SJSA1 (cell line): ENCODE measurements at regions not wholly inside any gene's neighbourhood (a gene's known extent, or its start where the extent isn't known, plus 50 kb on each side); places are given as distances from the start of the nearest gene placed in this dataset.

Experiments used
- DNase-seq, 2 experiments: peaks; one replicate each; pipeline ENCODE4 v3.0.0-alpha.2; 2015 to 2020; ENCODE audit warnings: low spot score in 2 of 2, low read depth in 1 of 2
- H3K27ac ChIP-seq: fragments of 250-450 bp; sonication (Bioruptor Pico); 2 replicates; pipeline ENCODE4 v1.5.1; 2020; ENCODE audit warnings: mild to moderate bottlenecking, moderate library complexity
- H3K27me3 ChIP-seq: fragments of 250-450 bp; sonication (Bioruptor Pico); replicated peaks from 2 replicates; pipeline ENCODE4 v1.5.1; 2020; ENCODE audit warnings: mild to moderate bottlenecking, moderate library complexity
- H3K36me3 ChIP-seq: fragments of 250-450 bp; sonication (Bioruptor Pico); 2 replicates; pipeline ENCODE4 v1.5.1; 2020; ENCODE audit warnings: mild to moderate bottlenecking
- H3K4me1 ChIP-seq: fragments of 250-450 bp; sonication (Bioruptor Pico); replicated peaks from 2 replicates; pipeline ENCODE4 v1.6.1; 2021; ENCODE audit warnings: mild to moderate bottlenecking
- H3K4me3 ChIP-seq: fragments of 250-450 bp; sonication (Bioruptor Pico); 2 replicates; pipeline ENCODE4 v1.5.1; 2020; ENCODE audit warnings: mild to moderate bottlenecking
- H3K9me3 ChIP-seq: fragments of 250-450 bp; sonication (Bioruptor Pico); replicated peaks from 2 replicates; pipeline ENCODE4 v1.5.1; 2020; ENCODE audit warnings: mild to moderate bottlenecking

DNA sequence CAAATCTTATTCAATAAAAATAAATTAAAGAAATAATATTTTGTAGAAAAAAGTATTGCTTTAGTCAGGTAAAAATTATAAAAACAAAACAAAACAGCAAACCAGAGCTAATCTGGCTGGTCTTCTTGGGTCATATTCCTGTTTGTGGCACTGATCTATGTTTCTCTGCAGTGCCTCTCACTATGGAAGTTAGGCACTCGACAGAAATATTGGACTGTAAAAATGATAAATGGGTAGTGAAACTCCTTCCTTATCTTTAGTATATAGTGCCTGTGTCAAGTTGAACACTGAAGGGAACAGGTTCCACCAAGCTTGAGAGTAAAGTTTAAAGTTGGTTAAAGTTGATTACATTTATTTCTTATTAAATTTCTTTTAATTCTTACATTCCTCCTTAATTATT, 1195.6 kb upstream of the GBE1 start:
- H3K9me3 ChIP-seq: 0 out of 2 replicates have a peak, but pooled peaks cover 3% of the 10 kb centered on the region
- DNase-seq: no peak

DNA sequence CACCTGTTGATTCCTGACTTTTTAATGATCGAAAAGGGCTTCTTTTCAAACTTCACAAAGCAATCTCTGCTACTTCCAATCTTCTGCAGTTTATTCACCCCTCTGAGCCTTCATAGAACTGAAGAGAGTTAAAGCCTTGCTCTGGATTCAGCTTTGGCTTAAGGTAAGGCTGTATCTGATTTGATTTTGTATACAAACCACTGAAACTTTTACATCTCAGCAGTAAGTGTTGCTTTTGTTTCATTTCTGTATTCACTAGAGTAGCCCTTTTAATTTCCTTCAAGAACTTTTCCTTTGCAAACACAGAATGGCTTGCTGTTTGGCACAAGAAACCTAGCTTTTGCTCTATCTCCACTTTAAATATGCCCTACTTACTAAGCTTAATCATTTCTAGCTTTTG, 1193.0 kb upstream of the GBE1 start:
- H3K4me1 ChIP-seq: no peaks in the 10 kb centered on the region
- H3K9me3 ChIP-seq: 0 out of 2 replicates have a peak, but pooled peaks cover 3% of the 10 kb centered on the region
- no peak for DNase-seq

More for the DNA sequence above, 1195.6 kb upstream of the GBE1 start:
- H3K36me3 ChIP-seq: no peaks in the 10 kb centered on the region
- no peaks in the 10 kb centered on the region for H3K4me1 ChIP-seq
- no peaks in the 10 kb centered on the region for H3K27me3 ChIP-seq
- no peak overlapping the region for H3K27ac ChIP-seq
- no peak overlapping the region for H3K4me3 ChIP-seq

DNA sequence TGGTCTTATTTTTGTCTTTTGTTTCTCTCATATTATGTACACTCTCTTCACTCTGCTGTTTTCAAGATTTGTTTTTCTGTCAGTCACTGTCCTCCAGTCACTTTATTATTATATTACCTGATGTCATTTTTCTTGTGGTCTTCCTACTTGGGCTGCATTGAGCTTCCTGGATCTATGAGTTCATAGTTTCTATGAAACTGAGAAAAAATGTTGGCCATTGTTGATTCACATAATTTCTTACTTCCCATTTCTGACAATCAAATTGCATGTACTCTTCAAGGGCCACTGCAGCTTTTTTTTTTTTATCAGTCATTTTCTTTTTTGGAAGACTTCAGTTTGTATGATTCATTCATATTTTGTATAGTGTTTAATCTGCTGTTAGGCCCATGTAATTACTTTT, 1180.6 kb upstream of the GBE1 start:
- Histone ChIP-seq H3K36me3 (no peaks in the 10 kb centered on the region), H3K4me3 (no peak overlapping the region), H3K27ac (no peak overlapping the region), H3K9me3 (no peaks in the 10 kb centered on the region), H3K27me3 (no peaks in the 10 kb centered on the region), H3K4me1 (no peaks in the 10 kb centered on the region)
- no peak for DNase-seq

More for the DNA sequence above, 1193.0 kb upstream of the GBE1 start:
- Histone ChIP-seq H3K27ac (no peak overlapping the region), H3K27me3 (no peaks in the 10 kb centered on the region), H3K36me3 (no peaks in the 10 kb centered on the region), H3K4me3 (no peak overlapping the region)

DNA sequence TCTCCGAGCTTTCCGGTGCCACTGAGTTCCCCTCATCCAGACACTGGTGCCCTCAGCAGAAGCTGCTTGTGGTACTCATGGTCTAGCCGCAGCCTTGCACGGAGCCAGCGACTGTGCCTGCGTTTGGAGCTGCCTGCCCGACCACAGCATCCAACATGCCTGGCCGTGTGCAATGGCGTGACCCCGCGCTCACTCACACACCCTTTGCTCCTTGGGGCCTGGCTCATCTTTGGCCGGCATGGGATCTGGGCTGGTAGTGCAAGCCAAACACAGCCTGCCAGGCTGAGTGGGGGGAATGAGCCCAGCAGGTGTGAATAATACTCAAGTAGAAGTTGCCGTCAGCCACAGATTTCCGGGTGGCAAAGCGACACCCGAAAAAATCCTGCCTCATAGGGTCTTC, 1178.7 kb upstream of the GBE1 start:
- H3K27ac ChIP-seq: no peak overlapping the region
- no peaks in the 10 kb centered on the region for H3K9me3 ChIP-seq
- no peaks in the 10 kb centered on the region for H3K27me3 ChIP-seq
- no peak overlapping the region for H3K4me3 ChIP-seq
- H3K36me3 ChIP-seq: no peaks in the 10 kb centered on the region
- H3K4me1 ChIP-seq: no peaks in the 10 kb centered on the region
- DNase-seq: no peak

DNA sequence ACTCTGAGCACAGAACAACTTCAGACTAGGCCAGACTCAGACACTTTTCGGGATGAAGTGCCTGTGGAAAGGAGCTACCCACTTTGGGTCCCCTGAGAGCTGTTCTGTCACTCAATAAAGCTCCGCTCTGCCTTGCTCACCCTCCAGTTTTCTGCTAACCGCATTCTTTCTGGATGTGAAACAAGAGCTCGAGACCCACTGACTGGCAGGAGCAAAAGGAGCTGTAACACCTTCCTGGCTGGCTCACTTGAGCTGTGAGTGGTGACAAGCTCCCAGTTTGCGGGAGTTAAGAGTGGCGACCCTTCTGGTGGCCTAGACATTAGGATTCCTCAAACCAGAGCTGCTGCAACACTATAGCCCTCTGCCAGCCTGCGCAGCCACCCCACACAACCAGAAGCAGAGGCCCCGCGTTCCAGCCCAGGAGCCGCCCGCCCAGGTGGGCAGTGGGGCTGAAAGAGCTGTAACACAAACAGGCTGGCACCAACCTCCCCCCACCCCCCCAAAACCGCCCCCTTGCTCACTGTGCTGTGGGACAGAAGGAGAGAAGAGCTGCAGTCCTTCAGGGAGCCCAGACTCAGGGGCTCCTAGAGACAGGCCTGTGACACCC, 1178.1 kb upstream of the GBE1 start:
- Histone ChIP-seq H3K27ac (no peak overlapping the region), H3K27me3 (no peaks in the 10 kb centered on the region), H3K4me3 (no peak overlapping the region), H3K36me3 (no peaks in the 10 kb centered on the region), H3K4me1 (no peaks in the 10 kb centered on the region), H3K9me3 (no peaks in the 10 kb centered on the region)
- DNase-seq: no peak

DNA sequence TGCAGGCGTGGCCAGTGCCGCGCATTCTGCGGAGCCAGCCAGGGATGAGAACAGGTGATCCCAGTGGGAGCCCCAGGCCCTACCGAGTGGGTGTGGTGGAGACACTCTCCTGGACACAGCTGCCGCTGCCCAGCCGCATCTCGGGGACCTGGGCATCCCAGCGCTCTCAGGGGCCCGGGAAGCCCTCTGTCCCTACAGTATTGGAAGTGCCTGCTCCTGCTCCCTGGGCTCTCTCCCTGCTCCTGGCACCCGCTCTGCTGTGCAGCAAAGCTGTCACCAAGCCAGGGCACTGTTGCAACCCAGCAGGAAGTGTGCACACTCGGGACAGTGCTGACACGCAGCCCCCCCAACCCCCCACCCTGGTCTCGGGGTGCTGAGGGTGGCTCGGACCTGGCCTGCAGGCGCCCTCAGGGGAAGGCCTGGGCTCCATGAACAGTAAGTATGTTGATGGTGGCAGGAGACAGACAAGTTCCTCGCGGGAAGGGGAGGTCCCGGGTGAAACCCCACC, 1177.4 kb upstream of the GBE1 start:
- no peak overlapping the region for H3K4me3 ChIP-seq
- DNase-seq: peak in 1 of 2 experiments; percentile 22
- H3K4me1 ChIP-seq: no peaks in the 10 kb centered on the region
- no peaks in the 10 kb centered on the region for H3K36me3 ChIP-seq
- H3K27ac ChIP-seq: no peak overlapping the region
- no peaks in the 10 kb centered on the region for H3K27me3 ChIP-seq
- no peaks in the 10 kb centered on the region for H3K9me3 ChIP-seq

DNA sequence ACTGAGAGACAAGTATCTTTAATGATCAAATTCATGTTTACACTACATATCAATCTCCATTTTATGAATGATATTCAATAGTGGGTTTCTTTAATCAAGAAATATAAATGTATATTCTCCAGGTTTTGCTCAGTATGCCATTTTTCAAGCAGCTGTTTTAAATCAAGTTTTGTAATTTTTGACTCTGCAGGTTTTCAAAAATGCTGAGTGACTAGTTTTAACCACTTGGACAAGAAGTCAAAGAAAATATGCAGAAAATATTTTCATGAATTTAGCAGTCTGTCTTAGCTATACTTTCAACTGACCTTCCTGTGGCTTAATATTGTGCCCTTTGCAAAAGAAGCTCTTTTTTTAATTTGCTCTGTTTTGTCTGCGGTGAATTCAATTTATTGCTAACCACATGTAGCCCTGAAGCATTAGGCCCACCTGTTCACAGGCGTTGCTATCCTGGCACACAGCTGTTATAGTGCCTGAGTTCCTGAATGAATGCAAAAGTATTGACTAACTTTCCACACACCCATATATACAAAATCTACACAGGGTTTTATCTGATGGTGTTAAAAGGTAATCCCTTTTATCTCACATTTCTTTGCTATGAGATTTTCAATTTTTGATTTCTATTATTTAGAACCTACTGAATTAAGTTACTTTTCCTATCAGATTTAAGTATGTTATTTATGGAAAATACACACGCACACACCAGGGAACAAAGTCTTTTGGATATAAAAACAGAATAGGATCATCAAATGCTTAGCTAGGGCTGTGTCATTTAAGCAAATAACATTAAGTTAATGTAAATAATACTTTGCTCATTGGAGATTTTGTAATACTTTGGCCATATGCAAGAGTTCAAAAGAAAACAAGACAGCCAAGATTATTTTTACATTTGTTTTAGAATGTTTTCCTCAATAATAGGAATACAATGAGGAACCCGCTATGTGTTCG, 1166.1 kb upstream of the GBE1 start:
- Histone ChIP-seq H3K36me3 (no peaks in the 10 kb centered on the region), H3K27me3 (no peaks in the 10 kb centered on the region), H3K27ac (no peak overlapping the region), H3K4me1 (no peaks in the 10 kb centered on the region), H3K4me3 (no peak overlapping the region), H3K9me3 (no peaks in the 10 kb centered on the region)
- no peak for DNase-seq

DNA sequence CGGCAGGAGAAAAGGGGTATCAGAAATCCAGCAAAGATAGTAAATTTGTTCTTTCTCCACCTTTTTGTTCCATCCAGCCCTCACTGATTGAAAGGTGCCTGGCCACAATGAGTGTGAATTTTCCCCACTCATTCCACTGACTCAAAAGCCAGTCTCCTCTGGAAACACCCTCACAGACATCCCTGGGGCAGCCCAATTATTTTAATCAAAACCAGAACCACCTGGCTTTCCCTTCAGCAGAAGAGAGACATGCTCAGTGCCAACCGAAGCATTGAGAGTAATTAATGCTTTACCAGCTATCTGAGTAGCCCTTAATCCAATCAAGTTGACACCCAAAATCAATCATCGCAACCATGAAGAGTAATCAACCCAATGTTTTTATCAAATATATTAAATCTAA, 1129.6 kb upstream of the GBE1 start:
- Histone ChIP-seq H3K27ac (no peak overlapping the region), H3K9me3 (no peaks in the 10 kb centered on the region)
- no peak for DNase-seq

DNA sequence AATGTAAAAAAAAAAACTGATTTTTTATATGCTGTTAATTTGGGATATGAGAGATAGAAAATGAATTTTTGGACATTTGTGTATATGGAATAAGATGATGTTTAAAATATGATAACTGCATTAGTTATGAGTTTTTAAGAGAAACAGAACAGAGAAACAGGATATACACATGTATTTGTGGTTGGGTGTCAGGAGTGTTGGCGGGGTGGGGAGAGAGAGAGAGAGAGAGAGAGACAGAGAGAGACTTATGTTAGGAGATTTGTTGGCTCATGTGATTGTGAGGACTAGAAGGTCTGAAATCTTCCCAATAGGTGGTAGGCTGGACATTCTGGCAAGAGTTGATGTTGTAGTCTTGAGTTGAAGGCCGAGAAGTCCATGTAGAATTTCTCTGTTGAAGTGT, 1121.6 kb upstream of the GBE1 start:
- Histone ChIP-seq H3K4me1 (no peaks in the 10 kb centered on the region), H3K27ac (no peak overlapping the region), H3K27me3 (no peaks in the 10 kb centered on the region), H3K9me3 (no peaks in the 10 kb centered on the region), H3K4me3 (no peak overlapping the region), H3K36me3 (no peaks in the 10 kb centered on the region)
- no peak for DNase-seq

More for the DNA sequence above, 1129.6 kb upstream of the GBE1 start:
- Histone ChIP-seq H3K4me3 (no peak overlapping the region), H3K36me3 (no peaks in the 10 kb centered on the region), H3K4me1 (no peaks in the 10 kb centered on the region), H3K27me3 (no peaks in the 10 kb centered on the region)

DNA sequence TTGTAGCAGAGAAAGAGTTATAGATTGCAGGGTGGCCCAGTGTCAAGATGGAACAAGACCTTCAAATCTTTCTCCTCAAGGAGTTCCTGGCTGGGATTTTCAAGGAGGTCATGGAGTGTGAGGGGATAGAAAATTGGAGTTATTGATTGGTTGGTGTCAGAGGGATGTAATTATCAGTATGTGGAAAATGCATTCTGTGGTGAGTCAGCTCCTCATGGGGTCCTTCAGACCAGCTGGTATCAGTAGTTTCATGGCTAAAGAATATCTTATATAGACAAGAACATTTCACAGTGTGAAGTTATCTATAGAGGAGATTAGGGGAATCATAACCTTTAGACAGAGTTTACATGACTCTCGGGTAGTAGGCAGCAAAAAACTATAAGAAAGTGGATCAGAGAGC, 1114.0 kb upstream of the GBE1 start:
- DNase-seq: no peak
- Histone ChIP-seq H3K27me3 (no peaks in the 10 kb centered on the region), H3K4me3 (no peak overlapping the region)

DNA sequence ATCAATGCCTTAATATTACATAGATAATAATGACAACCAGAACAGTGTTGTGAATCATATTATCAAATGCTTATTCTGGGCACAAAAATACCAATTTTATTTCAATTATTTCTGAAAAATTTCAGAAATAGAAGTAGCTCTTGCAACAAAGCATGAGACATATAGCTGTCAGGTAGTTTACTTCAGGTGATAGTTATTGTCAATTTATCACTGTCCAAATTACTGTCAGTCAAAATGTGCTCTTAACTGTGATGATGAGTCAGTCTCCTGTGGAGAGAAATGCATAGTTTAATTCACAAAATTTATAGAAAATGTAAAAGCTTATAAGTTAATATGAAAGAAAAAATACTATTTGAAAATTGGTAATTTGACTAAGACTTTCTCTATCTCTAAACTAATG, 1078.4 kb upstream of the GBE1 start:
- no peak overlapping the region for H3K27ac ChIP-seq
- no peak overlapping the region for H3K4me3 ChIP-seq
- H3K27me3 ChIP-seq: no peaks in the 10 kb centered on the region
- no peaks in the 10 kb centered on the region for H3K4me1 ChIP-seq
- no peaks in the 10 kb centered on the region for H3K36me3 ChIP-seq
- no peak for DNase-seq
- H3K9me3 ChIP-seq: no peaks in the 10 kb centered on the region

More for the DNA sequence above, 1114.0 kb upstream of the GBE1 start:
- Histone ChIP-seq H3K36me3 (no peaks in the 10 kb centered on the region), H3K4me1 (no peaks in the 10 kb centered on the region), H3K9me3 (no peaks in the 10 kb centered on the region), H3K27ac (no peak overlapping the region)

DNA sequence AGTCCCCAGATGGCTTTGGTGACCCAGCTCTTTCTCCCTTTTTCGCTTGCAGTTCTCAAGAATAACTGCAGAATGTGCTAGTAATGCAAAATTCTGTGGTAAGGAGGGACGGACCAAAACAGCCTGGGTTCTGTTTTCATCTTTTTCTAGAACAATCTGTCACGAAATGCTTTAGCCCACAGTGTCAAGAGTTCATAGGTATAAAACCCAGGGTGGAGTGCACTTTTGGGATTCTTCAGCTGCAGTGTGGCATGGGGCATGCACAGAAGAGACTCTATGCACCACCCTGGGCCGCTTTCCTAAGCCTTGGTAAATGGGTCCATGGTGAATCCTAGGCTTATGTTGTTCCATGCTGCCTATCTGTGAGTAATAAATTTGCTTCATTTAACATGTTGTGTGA, 1072.7 kb upstream of the GBE1 start:
- DNase-seq: no peak
- H3K4me1 ChIP-seq: no peaks in the 10 kb centered on the region
- H3K27ac ChIP-seq: no peak overlapping the region

DNA sequence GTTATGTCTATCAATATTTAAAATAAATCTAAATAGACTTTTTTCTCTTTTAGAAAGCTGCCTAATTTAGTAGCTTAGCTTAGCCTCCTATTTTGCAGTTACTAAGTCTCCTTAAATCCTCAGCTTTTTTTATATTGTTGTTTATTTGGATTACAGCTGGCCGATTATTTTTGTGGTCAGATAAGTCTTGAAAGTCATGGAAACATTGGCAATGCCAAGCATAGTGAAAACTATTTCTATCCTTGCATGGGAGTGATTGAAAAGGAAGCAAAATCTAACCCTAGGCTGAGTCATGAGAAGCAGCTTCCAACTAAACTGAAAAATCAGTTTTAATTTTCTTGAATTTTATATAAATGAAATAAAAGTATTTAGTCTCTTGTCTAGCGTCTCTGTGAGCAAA, 1063.0 kb upstream of the GBE1 start:
- no peak overlapping the region for H3K4me3 ChIP-seq
- DNase-seq: no peak
- no peak overlapping the region for H3K27ac ChIP-seq
- H3K36me3 ChIP-seq: no peaks in the 10 kb centered on the region
- H3K4me1 ChIP-seq: no peaks in the 10 kb centered on the region
- H3K9me3 ChIP-seq: no peaks in the 10 kb centered on the region
- no peaks in the 10 kb centered on the region for H3K27me3 ChIP-seq

More for the DNA sequence above, 1072.7 kb upstream of the GBE1 start:
- H3K9me3 ChIP-seq: no peaks in the 10 kb centered on the region
- no peaks in the 10 kb centered on the region for H3K36me3 ChIP-seq
- H3K27me3 ChIP-seq: no peaks in the 10 kb centered on the region
- H3K4me3 ChIP-seq: no peak overlapping the region

DNA sequence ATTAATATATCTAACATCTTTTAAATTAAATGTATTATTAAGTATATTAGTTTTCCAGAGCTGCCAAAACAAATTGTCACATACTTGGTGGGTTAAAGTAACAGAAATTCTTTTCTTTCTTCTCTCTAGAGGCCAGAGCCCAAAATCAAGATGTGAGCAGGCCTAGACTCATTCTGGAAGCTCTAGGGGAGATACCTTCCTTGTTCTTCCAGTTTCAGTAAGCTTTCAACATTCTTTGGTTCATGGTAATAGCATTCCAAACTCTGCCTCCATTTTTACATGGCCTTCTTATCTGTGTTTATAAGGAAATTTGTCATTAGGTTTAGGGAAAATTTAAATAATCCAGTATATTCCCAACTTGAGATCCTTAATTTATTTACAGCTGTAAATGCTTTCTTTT, 1054.6 kb upstream of the GBE1 start:
- no peak for DNase-seq
- H3K9me3 ChIP-seq: no peaks in the 10 kb centered on the region
- no peaks in the 10 kb centered on the region for H3K4me1 ChIP-seq
- H3K4me3 ChIP-seq: no peak overlapping the region
- no peak overlapping the region for H3K27ac ChIP-seq
- no peaks in the 10 kb centered on the region for H3K27me3 ChIP-seq
- H3K36me3 ChIP-seq: no peaks in the 10 kb centered on the region
